Astrocyte (in vitro differentiated cells and primary cell): ENCODE measurements at regions not wholly inside any gene's neighbourhood (a gene's known extent, or its start where the extent isn't known, plus 50 kb on each side); places are given as distances from the start of the nearest gene placed in this dataset.

ENCODE experiments used
- EZH2 ChIP-seq: IDR thresholded peaks from 2 replicates; pipeline ENCODE4 v1.6.1; 2012; ENCODE audit warnings: mild to moderate bottlenecking, low read length, inconsistent platforms; ENCODE audit not compliant: insufficient read depth
- TF ChIP-seq, protein P1 (sequence below): IDR thresholded peaks from 2 replicates; pipeline ENCODE4 v1.5.1; 2011; ENCODE audit warnings: low read depth, mild to moderate bottlenecking, inconsistent platforms, low read length, moderate library complexity; ENCODE audit not compliant: insufficient read depth

DNA sequence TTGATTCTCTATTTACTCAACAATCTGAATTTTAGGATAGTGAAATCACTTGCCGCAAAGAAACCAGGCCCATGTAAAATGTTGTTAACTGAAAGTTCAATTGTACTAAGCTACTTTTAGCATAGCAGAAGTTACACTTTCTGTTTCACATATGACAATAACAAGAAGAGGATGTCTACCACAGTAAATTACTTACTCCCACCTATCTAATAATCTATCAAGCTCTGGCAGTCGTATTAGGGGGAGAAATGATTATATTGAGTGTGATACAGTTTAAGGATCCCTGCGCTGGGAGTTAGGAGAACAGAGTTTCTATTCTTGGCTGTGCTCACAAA, 66.5 kb upstream of the CAND1 start:
- TF ChIP-seq, protein P1, sequence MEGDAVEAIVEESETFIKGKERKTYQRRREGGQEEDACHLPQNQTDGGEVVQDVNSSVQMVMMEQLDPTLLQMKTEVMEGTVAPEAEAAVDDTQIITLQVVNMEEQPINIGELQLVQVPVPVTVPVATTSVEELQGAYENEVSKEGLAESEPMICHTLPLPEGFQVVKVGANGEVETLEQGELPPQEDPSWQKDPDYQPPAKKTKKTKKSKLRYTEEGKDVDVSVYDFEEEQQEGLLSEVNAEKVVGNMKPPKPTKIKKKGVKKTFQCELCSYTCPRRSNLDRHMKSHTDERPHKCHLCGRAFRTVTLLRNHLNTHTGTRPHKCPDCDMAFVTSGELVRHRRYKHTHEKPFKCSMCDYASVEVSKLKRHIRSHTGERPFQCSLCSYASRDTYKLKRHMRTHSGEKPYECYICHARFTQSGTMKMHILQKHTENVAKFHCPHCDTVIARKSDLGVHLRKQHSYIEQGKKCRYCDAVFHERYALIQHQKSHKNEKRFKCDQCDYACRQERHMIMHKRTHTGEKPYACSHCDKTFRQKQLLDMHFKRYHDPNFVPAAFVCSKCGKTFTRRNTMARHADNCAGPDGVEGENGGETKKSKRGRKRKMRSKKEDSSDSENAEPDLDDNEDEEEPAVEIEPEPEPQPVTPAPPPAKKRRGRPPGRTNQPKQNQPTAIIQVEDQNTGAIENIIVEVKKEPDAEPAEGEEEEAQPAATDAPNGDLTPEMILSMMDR: no peak
- TF ChIP-seq EZH2: no peak
